GM12864 (cell line): ENCODE measurements at regions not wholly inside any gene's neighbourhood (a gene's known extent, or its start where the extent isn't known, plus 50 kb on each side); places are given as distances from the start of the nearest gene placed in this dataset.

Experiments used
- DNase-seq: peaks from one replicate; pipeline ENCODE4 v3.0.0-alpha.2; 2011; ENCODE audit warnings: low read depth
- H3K4me3 ChIP-seq: 2 replicates; pipeline ENCODE4 v1.5.1; 2011; ENCODE audit warnings: mild to moderate bottlenecking, low read depth, low read length, control low read depth
- TF ChIP-seq, protein P1 (sequence below): IDR thresholded peaks from 2 replicates; pipeline ENCODE4 v1.5.1; 2011; ENCODE audit warnings: low read depth, mild to moderate bottlenecking, moderate library complexity, low read length, control low read depth, inconsistent platforms; ENCODE audit errors: missing control alignments

DNA sequence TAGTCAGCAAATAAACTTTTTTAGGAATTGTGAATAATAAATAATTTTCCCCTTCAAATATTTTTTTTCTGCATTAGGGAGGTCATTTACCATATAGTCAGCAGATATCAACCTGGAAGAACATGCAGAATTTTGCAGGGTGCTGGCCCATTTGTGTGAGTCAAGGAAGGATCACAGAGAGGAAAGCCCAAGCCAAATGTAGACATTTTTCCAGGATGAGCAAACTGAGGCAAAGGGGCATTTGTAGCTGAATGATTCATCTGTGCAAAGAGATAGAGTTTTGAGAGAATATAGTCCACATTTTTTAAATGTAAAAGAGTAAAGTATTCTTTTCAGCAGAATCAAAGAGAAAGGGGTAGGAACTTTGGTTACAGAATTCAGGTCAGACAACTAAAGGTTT is 555.5 kb upstream of the MARCKS start:
- TF ChIP-seq, protein P1, sequence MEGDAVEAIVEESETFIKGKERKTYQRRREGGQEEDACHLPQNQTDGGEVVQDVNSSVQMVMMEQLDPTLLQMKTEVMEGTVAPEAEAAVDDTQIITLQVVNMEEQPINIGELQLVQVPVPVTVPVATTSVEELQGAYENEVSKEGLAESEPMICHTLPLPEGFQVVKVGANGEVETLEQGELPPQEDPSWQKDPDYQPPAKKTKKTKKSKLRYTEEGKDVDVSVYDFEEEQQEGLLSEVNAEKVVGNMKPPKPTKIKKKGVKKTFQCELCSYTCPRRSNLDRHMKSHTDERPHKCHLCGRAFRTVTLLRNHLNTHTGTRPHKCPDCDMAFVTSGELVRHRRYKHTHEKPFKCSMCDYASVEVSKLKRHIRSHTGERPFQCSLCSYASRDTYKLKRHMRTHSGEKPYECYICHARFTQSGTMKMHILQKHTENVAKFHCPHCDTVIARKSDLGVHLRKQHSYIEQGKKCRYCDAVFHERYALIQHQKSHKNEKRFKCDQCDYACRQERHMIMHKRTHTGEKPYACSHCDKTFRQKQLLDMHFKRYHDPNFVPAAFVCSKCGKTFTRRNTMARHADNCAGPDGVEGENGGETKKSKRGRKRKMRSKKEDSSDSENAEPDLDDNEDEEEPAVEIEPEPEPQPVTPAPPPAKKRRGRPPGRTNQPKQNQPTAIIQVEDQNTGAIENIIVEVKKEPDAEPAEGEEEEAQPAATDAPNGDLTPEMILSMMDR = no peak
- no peak for DNase-seq

GRCh38 chr6:113304116-113304515 is 553.0 kb upstream of the MARCKS start:
- DNase-seq = no peak
- TF ChIP-seq, protein P1 = no peak
- no peak overlapping the region for H3K4me3 ChIP-seq

More for the DNA sequence above, 555.5 kb upstream of the MARCKS start:
- H3K4me3 ChIP-seq = no peak overlapping the region

- H3K4me3 ChIP-seq = no peak overlapping the region
- peak; percentile 49 for DNase-seq
- TF ChIP-seq, protein P1 = peak; percentile 78
Observed at GRCh38 chr6:113306552-113307145, 550.5 kb upstream of the MARCKS start.

- H3K4me3 ChIP-seq = no peak overlapping the region
- no peak for DNase-seq
- TF ChIP-seq, protein P1 = no peak
Observed at GRCh38 chr6:113308266-113308665, 548.9 kb upstream of the MARCKS start.

GRCh38 chr6:113313841-113314240 is 543.3 kb upstream of the MARCKS start:
- no peak for DNase-seq
- TF ChIP-seq, protein P1 = no peak
- H3K4me3 ChIP-seq = no peak overlapping the region

DNA sequence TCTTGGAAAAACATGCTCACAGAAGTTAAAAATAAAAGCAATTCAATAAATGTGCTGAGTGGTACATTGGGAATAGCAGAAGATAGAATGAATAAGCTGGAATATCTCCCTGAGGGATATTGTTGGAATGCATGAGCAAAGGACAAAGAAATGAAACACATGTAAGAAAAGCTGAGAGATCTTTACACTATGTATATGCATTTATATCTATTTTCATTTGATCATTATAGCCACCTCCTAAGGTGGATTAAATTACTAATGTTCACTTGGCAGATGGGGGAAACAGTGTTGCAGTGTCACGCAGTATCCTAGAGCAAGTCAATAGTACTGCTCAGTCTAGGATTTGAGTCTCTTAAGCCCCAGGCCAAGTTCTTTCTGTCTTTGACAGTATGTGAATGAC is 542.0 kb upstream of the MARCKS start:
- TF ChIP-seq, protein P1 = no peak
- no peak for DNase-seq
- no peak overlapping the region for H3K4me3 ChIP-seq

DNA sequence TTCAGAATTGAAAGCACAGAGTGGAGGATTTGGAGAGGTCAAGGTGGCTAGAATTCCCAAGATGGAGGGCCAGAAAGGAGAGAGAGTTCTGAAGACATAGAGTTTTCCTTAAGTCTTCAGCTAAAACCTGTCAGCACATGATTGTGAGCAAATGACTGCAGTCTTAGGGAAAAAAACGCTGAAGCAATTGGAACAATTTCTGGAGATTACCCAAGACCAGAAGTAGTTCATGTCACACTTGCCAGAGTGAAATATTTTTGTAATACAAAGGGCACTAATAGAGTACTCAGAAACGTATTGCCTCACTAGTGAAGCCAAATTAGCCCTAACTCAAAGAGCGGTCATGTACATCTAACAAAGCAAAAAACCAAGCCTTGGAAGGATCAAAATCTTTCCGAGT is 541.3 kb upstream of the MARCKS start:
- TF ChIP-seq, protein P1 = no peak
- no peak for DNase-seq

More for the DNA sequence above, 541.3 kb upstream of the MARCKS start:
- H3K4me3 ChIP-seq = no peak overlapping the region
